GM23338 (cell line): ENCODE measurements at regions not wholly inside any gene's neighbourhood (a gene's known extent, or its start where the extent isn't known, plus 50 kb on each side); places are given as distances from the start of the nearest gene placed in this dataset.

Experiments used
- ATAC-seq: fragments of 200-7000 bp; cut with Tn5 transposase; 3 replicates; pipeline ENCODE4 v1.9.1; 2020
- DNase-seq: peaks from one replicate; pipeline ENCODE4 v3.0.0-alpha.2; 2015; ENCODE audit warnings: low spot score
- H2AFZ ChIP-seq: fragments of 200-600 bp; sonication (generic); 2 replicates; pipeline ENCODE4 v1.8.0; 2016; ENCODE audit warnings: antibody characterized with exemption, mild to moderate bottlenecking, moderate library complexity
- H3F3A ChIP-seq: fragments of 200-600 bp; sonication (generic); replicated peaks from 2 replicates; pipeline ENCODE4 v1.8.0; 2017; ENCODE audit warnings: antibody characterized with exemption, mixed run types, low read depth
- H3K27ac ChIP-seq: fragments of 200-600 bp; sonication (generic); 2 replicates; pipeline ENCODE4 v1.6.1; 2016; ENCODE audit warnings: low read depth
- H3K27me3 ChIP-seq: fragments of 200-600 bp; sonication (generic); 2 replicates; pipeline ENCODE4 v1.8.0; 2016; ENCODE audit warnings: mild to moderate bottlenecking, mixed run types, moderate library complexity; ENCODE audit not compliant: insufficient read depth
- H3K36me3 ChIP-seq: fragments of 200-600 bp; sonication (generic); 2 replicates; pipeline ENCODE4 v1.8.0; 2016; ENCODE audit warnings: mild to moderate bottlenecking; ENCODE audit not compliant: insufficient read depth
- H3K4me1 ChIP-seq: fragments of 200-600 bp; sonication (generic); 2 replicates; pipeline ENCODE4 v1.8.0; 2016; ENCODE audit warnings: mild to moderate bottlenecking, moderate library complexity; ENCODE audit not compliant: insufficient read depth
- H3K4me2 ChIP-seq: fragments of 200-600 bp; sonication (generic); 2 replicates; pipeline ENCODE4 v1.7.1; 2017; ENCODE audit warnings: mixed run types
- H3K4me3 ChIP-seq: fragments of 200-600 bp; sonication (generic); 2 replicates; pipeline ENCODE4 v1.6.1; 2016; ENCODE audit warnings: mixed run types
- H3K79me2 ChIP-seq: fragments of 200-600 bp; sonication (generic); replicated peaks from 2 replicates; pipeline ENCODE4 v1.8.0; 2017; ENCODE audit warnings: mild to moderate bottlenecking; ENCODE audit not compliant: insufficient read depth
- H3K9me2 ChIP-seq: fragments of 200-600 bp; sonication (generic); 2 replicates; pipeline ENCODE4 v1.8.0; 2017; ENCODE audit not compliant: insufficient read depth
- H4K20me1 ChIP-seq: fragments of 200-600 bp; sonication (generic); replicated peaks from 2 replicates; pipeline ENCODE4 v1.8.0; 2017; ENCODE audit warnings: mild to moderate bottlenecking; ENCODE audit not compliant: insufficient read depth
- H3K27ac Mint-ChIP-seq: 2 replicates; pipeline ENCODE4 v1.8.0; 2020; ENCODE audit warnings: inconsistent platforms, mild to moderate bottlenecking, moderate library complexity, mixed read lengths
- H3K27me3 Mint-ChIP-seq: 3 replicates; pipeline ENCODE4 v1.8.0; 2022; ENCODE audit warnings: low read depth, mild to moderate bottlenecking, moderate library complexity, mixed read lengths, inconsistent platforms; ENCODE audit not compliant: insufficient read depth, poor library complexity
- H3K36me3 Mint-ChIP-seq: 3 replicates; pipeline ENCODE4 v1.8.0; 2021; ENCODE audit warnings: low read depth, mild to moderate bottlenecking, inconsistent platforms, moderate library complexity, mixed read lengths
- H3K4me1 Mint-ChIP-seq: 3 replicates; pipeline ENCODE4 v1.8.0; 2020; ENCODE audit warnings: mild to moderate bottlenecking, inconsistent platforms, mixed read lengths
- H3K4me3 Mint-ChIP-seq: 3 replicates; pipeline ENCODE4 v1.8.0; 2021; ENCODE audit warnings: moderate library complexity, mild to moderate bottlenecking, inconsistent platforms, mixed read lengths
- H3K9me3 Mint-ChIP-seq: 3 replicates; pipeline ENCODE4 v1.8.0; 2020; ENCODE audit warnings: moderate library complexity, mild to moderate bottlenecking, inconsistent platforms, mixed read lengths
- CTCF ChIP-seq, 2 experiments: fragments of 200-600 bp in 1 of 2; sonication (generic) in 1 of 2; conservative IDR thresholded peaks; 2 replicates each; pipeline versions ENCODE4 v1.5.1 to v1.6.1; 2016 to 2017; ENCODE audit warnings: antibody characterized with exemption in 2 of 2, low read depth in 2 of 2, mild to moderate bottlenecking in 2 of 2, moderate library complexity in 1 of 2
- ETS1 ChIP-seq: IDR thresholded peaks from 2 replicates; pipeline ENCODE4 v1.6.1; 2016; ENCODE audit warnings: antibody characterized with exemption
- EZH2 ChIP-seq: fragments of 200-600 bp; sonication (generic); IDR thresholded peaks from one replicate; pipeline ENCODE4 v1.8.0; 2017; ENCODE audit warnings: antibody characterized with exemption, mild to moderate bottlenecking, low read depth; ENCODE audit not compliant: unreplicated experiment
- NANOG ChIP-seq: IDR thresholded peaks from 2 replicates; pipeline ENCODE4 v1.6.1; 2016; ENCODE audit warnings: antibody characterized with exemption, borderline replicate concordance
- ZNF331 ChIP-seq: fragments of 250-450 bp; sonication (Bioruptor Pico); IDR thresholded peaks from 2 replicates; pipeline ENCODE4 v1.5.0; 2020; ENCODE audit warnings: low read depth, mild to moderate bottlenecking, moderate library complexity
- ZNF462 ChIP-seq: fragments of 250-450 bp; sonication (Bioruptor Pico); IDR thresholded peaks from 2 replicates; pipeline ENCODE4 v1.5.0; 2020; ENCODE audit warnings: mild to moderate bottlenecking, moderate library complexity

GRCh38 chr18:67636597-67637385 lies 120.3 kb upstream of the DSEL start (continued):
- TF ChIP-seq ZNF462 (CRISPR knock-in tag), result no peak
- TF ChIP-seq CTCF (conservative IDR thresholded peaks at IDR 0.05; ENCODE audit: low read depth in 2 of 2), result no peak

GRCh38 chr18:67634631-67635338 lies 118.3 kb upstream of the DSEL start:
- H3K9me2 ChIP-seq, result no peaks in the 10 kb centered on the region
- Mint-ChIP-seq H3K27ac (peak overlapping the region; percentile 81), H3K9me3 (no peaks in the 10 kb centered on the region; the same call in 1 of the 3 replicates), H3K27me3 (peaks cover 10% of the 10 kb centered on the region), H3K4me3 (peak overlapping the region; percentile 46), H3K4me1 (peaks cover 57% of the 10 kb centered on the region), H3K36me3 (no peaks in the 10 kb centered on the region; the same call in 2 of the 3 replicates)
- H3K27ac ChIP-seq, result peak overlapping the region; percentile 56; the same call in 1 of the 2 replicates
- ATAC-seq (peak; percentile 99), DNase-seq (peak; percentile 77)
- no peaks in the 10 kb centered on the region for H3K36me3 ChIP-seq
- H2AFZ ChIP-seq, result no peak overlapping the region
- H3F3A ChIP-seq, result no peaks in the 10 kb centered on the region
- peak overlapping the region; percentile 32 for H3K4me3 ChIP-seq
- H3K27me3 ChIP-seq, result no peaks in the 10 kb centered on the region
- H4K20me1 ChIP-seq, result no peaks in the 10 kb centered on the region
- H3K4me2 ChIP-seq, result peak overlapping the region; percentile 64
- peak; percentile 68 for TF ChIP-seq ETS1
- no peak for TF ChIP-seq ZNF331 (CRISPR knock-in tag)
- TF ChIP-seq NANOG, result peak; percentile 97
- no peak for TF ChIP-seq EZH2
- no peak for TF ChIP-seq CTCF (conservative IDR thresholded peaks at IDR 0.05; ENCODE audit: low read depth in 2 of 2)
- peaks cover 55% of the 10 kb centered on the region for H3K4me1 ChIP-seq
- H3K79me2 ChIP-seq, result no peaks in the 10 kb centered on the region
